PC-3 (cell line): ENCODE measurements at regions not wholly inside any gene's neighbourhood (a gene's known extent, or its start where the extent isn't known, plus 50 kb on each side); places are given as distances from the start of the nearest gene placed in this dataset.

Experiments used
- ATAC-seq: fragments of 200-7000 bp; cut with Tn5 transposase; 2 replicates; pipeline ENCODE4 v1.9.1; 2020; ENCODE audit warnings: mild to moderate bottlenecking, moderate library complexity
- BruUV-seq: library from RNA; stranded (reverse); fragments of 400-500 nt; replicated peaks from 2 replicates; lab custom pipeline; 2021; lab: Mats Ljungman, UMichigan
- CTCF ChIA-PET: fragments of 300-600 bp; sonication (Branson Sonifier 250); formaldehyde crosslinking; loops from one replicate; lab custom pipeline; 2022; ENCODE audit warnings: antibody characterized with exemption; lab: Charles Lee
- POLR2A ChIA-PET: fragments of 300-600 bp; sonication (Branson Sonifier 250); formaldehyde crosslinking; loops from one replicate; lab custom pipeline; 2022; ENCODE audit warnings: antibody characterized with exemption; ENCODE audit not compliant: unreplicated experiment; lab: Charles Lee
- DNase-seq: peaks from one replicate; pipeline ENCODE4 v3.0.0-alpha.2; 2015
- H2AFZ ChIP-seq: fragments of 300-600 bp; sonication (generic); 2 replicates; pipeline ENCODE4 v1.6.0; 2016; ENCODE audit warnings: antibody characterized with exemption, low read length
- H3F3A ChIP-seq: fragments of 300-600 bp; sonication (generic); one replicate; pipeline ENCODE4 v1.6.0; 2017; ENCODE audit warnings: antibody characterized with exemption, low read length, control low read depth, mild to moderate bottlenecking; ENCODE audit not compliant: unreplicated experiment
- H3K27ac ChIP-seq: fragments of 300-600 bp; sonication (generic); 2 replicates; pipeline ENCODE4 v1.5.1; 2016; ENCODE audit warnings: mild to moderate bottlenecking, low read length
- H3K27me3 ChIP-seq: fragments of 300-600 bp; sonication (generic); 2 replicates; pipeline ENCODE4 v1.6.1; 2016; ENCODE audit warnings: low read length, mixed read lengths
- H3K36me3 ChIP-seq: fragments of 300-600 bp; sonication (generic); 2 replicates; pipeline ENCODE4 v1.6.1; 2016; ENCODE audit warnings: low read depth, mixed run types, low read length, mixed read lengths
- H3K4me1 ChIP-seq: fragments of 300-600 bp; sonication (generic); 2 replicates; pipeline ENCODE4 v1.5.1; 2016; ENCODE audit warnings: low read length; ENCODE audit not compliant: insufficient read depth
- H3K4me2 ChIP-seq: fragments of 300-600 bp; sonication (generic); 2 replicates; pipeline ENCODE4 v1.6.0; 2016; ENCODE audit warnings: low read length
- H3K4me3 ChIP-seq: fragments of 300-600 bp; sonication (generic); 2 replicates; pipeline ENCODE4 v1.5.1; 2016; ENCODE audit warnings: mild to moderate bottlenecking, low read length, mixed read lengths
- H3K79me2 ChIP-seq: fragments of 300-600 bp; sonication (generic); 2 replicates; pipeline ENCODE4 v1.6.1; 2017; ENCODE audit warnings: low read length, mixed read lengths
- H3K9ac ChIP-seq: fragments of 300-600 bp; sonication (generic); 2 replicates; pipeline ENCODE4 v1.6.0; 2016; ENCODE audit warnings: mild to moderate bottlenecking, low read length
- H3K9me2 ChIP-seq: fragments of 300-600 bp; sonication (generic); replicated peaks from 2 replicates; pipeline ENCODE4 v1.6.1; 2016; ENCODE audit warnings: mixed run types, low read length, mixed read lengths
- H3K9me3 ChIP-seq: fragments of 300-600 bp; sonication (generic); 2 replicates; pipeline ENCODE4 v1.6.1; 2016; ENCODE audit warnings: low read length, mixed read lengths
- H4K20me1 ChIP-seq: fragments of 300-600 bp; sonication (generic); 2 replicates; pipeline ENCODE4 v1.6.1; 2016; ENCODE audit warnings: low read length, mixed read lengths
- CTCF ChIP-seq: fragments of 300-600 bp; sonication (generic); conservative IDR thresholded peaks from 2 replicates; pipeline ENCODE4 v1.5.1; 2017; ENCODE audit warnings: antibody characterized with exemption, low read depth, mild to moderate bottlenecking, low read length
- EZH2 ChIP-seq: fragments of 300-600 bp; sonication (generic); IDR thresholded peaks from one replicate; pipeline ENCODE4 v1.6.1; 2017; ENCODE audit warnings: antibody characterized with exemption, mild to moderate bottlenecking, low read length; ENCODE audit not compliant: unreplicated experiment
- EZH2phosphoT487 ChIP-seq: fragments of 300-600 bp; sonication (generic); IDR thresholded peaks from 2 replicates; pipeline ENCODE4 v1.6.1; 2018; ENCODE audit warnings: mild to moderate bottlenecking, antibody characterized with exemption, low read length, borderline replicate concordance
- intact Hi-C: fragments of 100-400 bp; cut with micrococcal nuclease; formaldehyde crosslinking; loops from 2 replicates; pipeline ENCODE4 v1.9.0; 2023

DNA sequence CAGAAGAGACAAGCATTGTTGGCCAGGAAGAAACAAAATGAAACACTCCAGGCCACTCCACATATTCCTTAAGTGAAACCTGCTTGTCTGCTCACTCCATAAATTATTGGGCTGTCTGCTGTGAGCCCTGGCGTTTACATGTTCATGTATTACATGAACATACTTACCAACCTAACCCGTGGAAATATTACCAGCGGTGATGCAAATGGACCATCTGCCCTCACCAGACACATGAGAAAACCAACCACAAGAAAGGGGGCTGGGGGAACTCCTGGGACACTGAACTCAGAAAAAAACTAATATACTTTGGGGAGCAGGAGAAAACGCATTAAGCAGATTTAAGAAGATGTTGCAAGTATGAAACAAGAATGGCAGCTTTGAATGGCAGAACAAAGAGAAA lies 731.2 kb upstream of the IGFBP3 start:
- intact Hi-C loops = loop anchor here (5.0 kb wide), 1 partner anchor 100 kb away; no protein-coding TSS in a partner anchor
- no peaks in the 10 kb centered on the region for H3K79me2 ChIP-seq
- DNase-seq = no peak
- H3K27me3 ChIP-seq = no peaks in the 10 kb centered on the region
- 0 out of 2 replicates have a peak overlapping the region, but pooled peaks have one; percentile 15 for H2AFZ ChIP-seq
- TF ChIP-seq EZH2 (no peak), EZH2phosphoT487 (no peak), CTCF (no peak)
- peak overlapping the region; percentile 35; the same call in 1 of the 2 replicates for H3K4me2 ChIP-seq
- no peaks in the 10 kb centered on the region for H3K9me3 ChIP-seq
- no peaks in the 10 kb centered on the region for H3K9me2 ChIP-seq
- ChIA-PET POLR2A (no interaction called here), CTCF (no interaction called here)
- H3K27ac ChIP-seq = peak overlapping the region; percentile 86
- H4K20me1 ChIP-seq = no peaks in the 10 kb centered on the region
- no peaks in the 10 kb centered on the region for H3K36me3 ChIP-seq
- ATAC-seq = no peak
- H3K4me1 ChIP-seq = peaks cover 23% of the 10 kb centered on the region
- H3F3A ChIP-seq = no peaks in the 10 kb centered on the region
- peak overlapping the region; percentile 56 for H3K9ac ChIP-seq
- no peak overlapping the region for H3K4me3 ChIP-seq
- BruUV-seq = TSS peak; percentile 86

DNA sequence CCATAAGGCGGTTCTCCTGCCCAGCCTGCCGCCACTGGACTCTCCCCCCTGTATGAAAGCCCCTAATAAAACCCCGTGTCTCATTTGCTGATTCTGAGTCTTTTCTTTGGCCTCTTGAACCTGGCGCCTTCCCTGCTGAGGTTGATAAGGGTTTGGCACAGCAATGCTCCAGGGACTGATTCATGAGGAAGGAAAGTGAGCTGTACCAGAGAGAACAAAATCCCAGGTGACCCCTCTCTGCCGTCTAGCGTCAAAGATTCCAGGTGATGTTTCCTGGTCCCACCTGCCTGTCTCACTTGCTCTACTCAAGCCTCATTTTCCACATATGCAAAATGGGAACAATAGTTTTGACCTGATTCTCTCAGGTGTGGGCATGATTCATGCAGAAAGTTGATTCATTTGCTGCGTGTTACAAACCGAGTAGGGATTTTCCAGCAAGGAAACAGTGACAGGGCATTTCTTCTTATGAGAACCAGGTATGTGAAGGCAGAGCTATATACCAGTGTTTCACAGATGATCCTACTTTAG lies 730.6 kb upstream of the IGFBP3 start:
- Histone ChIP-seq H3K4me3 (no peak overlapping the region), H3K79me2 (no peaks in the 10 kb centered on the region)
- CTCF ChIA-PET = no interaction called here

More for the DNA sequence above, 730.6 kb upstream of the IGFBP3 start:
- no peaks in the 10 kb centered on the region for H3K9me3 ChIP-seq
- no peaks in the 10 kb centered on the region for H3K36me3 ChIP-seq
- no peaks in the 10 kb centered on the region for H3K9me2 ChIP-seq
- DNase-seq (peak; percentile 77), ATAC-seq (peak; percentile 46)
- TF ChIP-seq EZH2 = no peak
- TF ChIP-seq CTCF = no peak
- no peak for TF ChIP-seq EZH2phosphoT487
- H3K27me3 ChIP-seq = no peaks in the 10 kb centered on the region
- intact Hi-C loops = loop anchor here (1.0 to 5.0 kb wide), 2 partner anchors 101 to 107 kb away; no protein-coding TSS in a partner anchor
- H3K9ac ChIP-seq = peak overlapping the region; percentile 58
- peak overlapping the region; percentile 15; the same call in 1 of the 2 replicates for H2AFZ ChIP-seq
- H3F3A ChIP-seq = no peaks in the 10 kb centered on the region
- H4K20me1 ChIP-seq = no peaks in the 10 kb centered on the region
- H3K4me1 ChIP-seq = peaks cover 23% of the 10 kb centered on the region
- POLR2A ChIA-PET = no interaction called here
- H3K4me2 ChIP-seq = peak overlapping the region; percentile 35
- no TSS peak for BruUV-seq
- H3K27ac ChIP-seq = peak overlapping the region; percentile 86
